Mononuclear cell (primary cell): ENCODE measurements at regions not wholly inside any gene's neighbourhood (a gene's known extent, or its start where the extent isn't known, plus 50 kb on each side); places are given as distances from the start of the nearest gene placed in this dataset.

Experiments
- H3K27me3 ChIP-seq: 2 replicates; pipeline ENCODE4 v1.6.0; 2011; ENCODE audit warnings: low read length, control low read depth; ENCODE audit not compliant: insufficient read depth
- H3K4me1 ChIP-seq: 2 replicates; pipeline ENCODE4 v1.5.1; 2011; ENCODE audit warnings: mild to moderate bottlenecking, low read length, control low read depth; ENCODE audit not compliant: insufficient read depth
- H3K4me3 ChIP-seq: 2 replicates; pipeline ENCODE4 v1.5.1; 2011; ENCODE audit warnings: mild to moderate bottlenecking, low read length, moderate library complexity
- H3K9me3 ChIP-seq: 2 replicates; pipeline ENCODE4 v1.5.1; 2011; ENCODE audit warnings: low read depth, mild to moderate bottlenecking, control low read depth, low read length

DNA sequence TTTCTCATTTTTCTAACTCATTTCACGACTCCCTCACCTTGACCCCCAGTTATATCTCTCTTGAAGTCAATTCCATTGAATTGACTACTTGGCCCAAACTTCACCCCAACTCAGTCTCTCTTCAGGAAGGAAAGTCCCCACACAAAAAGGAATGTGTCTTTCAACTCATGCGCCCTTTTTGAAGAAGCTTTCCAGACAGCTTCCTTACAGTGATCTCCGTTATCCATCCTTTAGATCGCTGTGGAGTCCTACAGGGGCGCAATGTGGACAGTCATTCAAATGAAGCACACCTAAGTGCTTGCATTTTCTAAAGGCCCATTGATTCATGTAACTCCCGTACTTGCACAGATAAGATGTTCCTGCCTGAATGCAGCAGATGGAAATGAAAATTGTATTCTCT, 101.1 kb upstream of the VPREB1 start:
- Histone ChIP-seq H3K9me3 (no peaks in the 10 kb centered on the region), H3K4me1 (no peaks in the 10 kb centered on the region), H3K27me3 (peaks cover 28% of the 10 kb centered on the region), H3K4me3 (no peak overlapping the region)

DNA sequence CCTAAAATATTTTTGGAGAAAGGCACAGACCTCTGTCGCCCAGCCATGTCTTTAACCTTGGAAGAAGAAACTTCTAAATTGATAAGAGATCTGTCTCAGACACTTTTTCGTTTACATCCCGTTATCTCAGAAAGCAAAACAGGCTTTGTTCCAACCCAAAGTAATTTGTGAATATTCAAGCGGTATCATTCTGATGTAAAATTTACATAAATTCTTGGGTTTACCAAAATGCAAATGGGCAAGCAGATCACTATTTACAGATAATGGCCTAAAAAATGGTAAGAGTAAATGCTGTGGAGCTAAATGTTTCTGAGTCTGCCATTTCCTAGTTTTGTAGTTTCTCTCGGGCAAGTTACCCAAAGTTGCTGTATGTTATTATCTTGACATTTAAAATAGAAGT, 101.9 kb upstream of the VPREB1 start:
- Histone ChIP-seq H3K27me3 (peaks cover 27% of the 10 kb centered on the region), H3K4me3 (no peak overlapping the region), H3K9me3 (no peaks in the 10 kb centered on the region), H3K4me1 (no peaks in the 10 kb centered on the region)

DNA sequence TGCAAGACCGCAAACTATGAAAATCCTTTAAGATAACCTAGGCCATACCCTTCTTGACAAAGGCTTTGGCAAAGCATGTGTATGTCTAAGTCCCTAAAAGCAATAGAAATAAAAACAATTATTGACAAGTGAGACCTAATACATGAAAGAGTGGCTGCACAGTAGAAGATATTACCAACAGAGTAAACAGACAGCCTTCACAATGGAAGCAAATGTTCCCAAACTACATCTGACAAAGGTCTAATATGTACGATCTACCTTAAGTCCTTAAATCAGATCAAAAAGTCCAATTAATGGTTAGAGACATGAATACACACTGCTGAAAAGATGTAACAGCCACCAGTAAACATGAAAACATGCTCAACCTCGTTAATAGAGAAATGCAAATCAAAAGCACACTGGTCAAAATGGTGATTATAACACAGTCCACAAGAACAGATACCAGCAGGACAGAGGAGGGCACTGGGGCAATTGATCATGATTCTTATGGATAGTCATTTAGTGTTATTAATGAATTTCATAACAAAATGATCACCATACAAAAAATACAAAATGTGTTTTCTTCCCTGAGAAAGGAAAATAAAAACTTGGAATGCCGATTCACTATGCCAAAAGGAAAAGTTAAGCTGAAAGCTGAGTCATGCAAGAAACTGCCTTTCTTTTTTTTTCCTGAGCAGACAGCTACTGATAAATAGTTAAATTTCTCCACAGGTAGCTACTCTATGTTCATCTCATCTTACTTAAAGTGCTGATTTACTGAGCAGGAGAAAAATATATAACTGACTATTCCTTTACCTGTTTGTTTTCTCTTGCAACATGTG, 102.6 kb upstream of the VPREB1 start:
- Histone ChIP-seq H3K4me1 (no peaks in the 10 kb centered on the region), H3K4me3 (no peak overlapping the region), H3K9me3 (no peaks in the 10 kb centered on the region), H3K27me3 (peaks cover 26% of the 10 kb centered on the region)

DNA sequence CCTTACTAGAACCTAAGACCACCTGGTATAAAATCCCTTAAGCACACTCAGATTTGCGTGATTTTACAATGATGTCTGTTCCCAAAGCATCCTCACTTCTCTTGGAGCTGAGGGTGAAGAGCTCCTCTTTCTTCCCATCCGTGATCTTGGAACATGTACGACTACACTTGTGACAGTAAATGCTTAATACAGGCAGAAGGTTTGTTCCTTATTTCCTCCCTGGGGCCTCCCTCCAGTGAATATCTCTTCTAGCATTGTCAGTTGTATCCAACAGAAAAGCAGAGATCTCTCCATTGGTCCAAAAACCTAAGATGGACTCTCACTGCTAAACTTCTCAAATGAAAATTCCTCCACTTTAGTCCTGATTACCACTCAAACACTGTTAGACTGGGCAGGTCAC, 103.6 kb upstream of the VPREB1 start:
- Histone ChIP-seq H3K4me3 (no peak overlapping the region), H3K4me1 (no peaks in the 10 kb centered on the region), H3K9me3 (no peaks in the 10 kb centered on the region), H3K27me3 (peaks cover 20% of the 10 kb centered on the region)

DNA sequence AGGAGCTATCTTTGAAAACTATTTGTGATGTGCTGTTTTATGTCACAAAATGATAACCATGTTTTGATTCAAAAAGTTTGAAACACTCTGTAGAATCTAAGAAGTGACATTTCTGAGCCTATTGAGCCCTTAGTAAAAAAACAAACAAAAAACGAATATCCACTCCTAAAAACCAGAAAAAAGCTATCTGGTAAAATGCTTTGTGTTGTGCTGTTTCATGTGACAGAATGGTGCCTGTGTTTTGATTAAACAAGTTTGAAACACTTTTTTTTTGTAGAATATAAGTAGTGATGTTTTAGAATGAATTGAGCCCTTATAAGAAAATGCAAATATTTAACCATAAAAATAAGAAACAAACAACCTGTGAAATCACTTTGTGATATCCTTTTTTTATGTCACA, 105.2 kb upstream of the VPREB1 start:
- H3K9me3 ChIP-seq = no peaks in the 10 kb centered on the region
- H3K4me1 ChIP-seq = no peaks in the 10 kb centered on the region
- peaks cover 20% of the 10 kb centered on the region for H3K27me3 ChIP-seq
- no peak overlapping the region for H3K4me3 ChIP-seq

DNA sequence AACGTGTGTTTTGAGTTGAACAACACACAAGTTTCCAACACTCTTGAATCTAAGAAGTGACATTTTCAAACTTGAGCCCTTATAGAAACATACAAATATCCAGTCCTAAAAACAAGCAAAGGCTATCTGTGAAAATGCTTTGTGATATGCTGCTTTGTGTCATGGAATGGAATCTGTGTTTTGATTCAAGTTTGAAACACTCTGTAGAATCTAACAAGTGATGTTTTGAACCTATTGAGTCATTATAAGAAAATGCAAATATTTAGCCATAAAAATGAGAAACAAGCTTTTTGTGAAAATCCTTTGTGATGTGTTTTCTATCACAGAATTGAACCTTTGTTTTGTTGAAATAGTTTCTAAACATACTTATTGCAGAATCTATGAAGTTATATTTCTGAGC, 105.7 kb upstream of the VPREB1 start:
- Histone ChIP-seq H3K4me1 (no peaks in the 10 kb centered on the region), H3K27me3 (peaks cover 20% of the 10 kb centered on the region), H3K4me3 (no peak overlapping the region), H3K9me3 (no peaks in the 10 kb centered on the region)

DNA sequence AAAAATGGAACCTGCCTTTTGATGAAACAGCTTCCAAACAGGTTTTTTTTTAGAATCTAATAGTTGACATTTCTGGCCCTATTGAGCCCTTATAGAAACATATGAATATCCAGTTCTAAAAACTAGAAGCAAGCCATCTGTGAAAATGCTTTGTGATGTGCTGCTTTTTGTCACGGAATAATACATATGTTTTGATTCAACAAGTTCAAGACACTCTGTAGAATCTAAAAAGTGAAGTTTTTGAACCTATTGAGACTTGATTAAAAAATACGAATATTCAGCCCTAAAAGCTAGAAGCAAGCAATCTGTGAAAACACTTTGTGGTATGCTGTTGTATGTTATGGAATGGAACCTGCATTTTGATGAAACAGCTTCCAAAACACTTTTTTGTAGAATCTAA, 106.7 kb upstream of the VPREB1 start:
- Histone ChIP-seq H3K9me3 (no peaks in the 10 kb centered on the region), H3K27me3 (peaks cover 20% of the 10 kb centered on the region), H3K4me1 (no peaks in the 10 kb centered on the region), H3K4me3 (no peak overlapping the region)

DNA sequence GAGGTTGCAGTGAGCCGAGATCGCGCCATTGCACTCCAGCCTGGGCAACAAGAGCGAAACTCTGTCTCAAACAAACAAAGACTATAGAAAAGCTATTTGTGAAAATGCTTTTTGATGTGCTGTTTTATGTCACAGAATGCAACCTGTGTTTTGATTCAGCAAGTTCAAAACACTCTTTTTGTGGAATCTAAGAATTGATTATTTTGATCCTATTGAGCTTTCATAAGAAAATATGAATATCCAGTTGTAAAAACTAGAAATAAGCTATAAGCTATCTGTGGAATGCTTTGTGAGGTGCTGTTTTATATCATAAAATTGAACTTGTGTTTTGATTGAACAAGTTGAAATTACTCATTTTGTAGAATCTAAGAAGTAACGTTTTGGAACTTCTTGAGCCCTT, 110.7 kb upstream of the VPREB1 start:
- no peaks in the 10 kb centered on the region for H3K4me1 ChIP-seq
- H3K27me3 ChIP-seq = peaks cover 14% of the 10 kb centered on the region
- no peak overlapping the region for H3K4me3 ChIP-seq
- no peaks in the 10 kb centered on the region for H3K9me3 ChIP-seq

DNA sequence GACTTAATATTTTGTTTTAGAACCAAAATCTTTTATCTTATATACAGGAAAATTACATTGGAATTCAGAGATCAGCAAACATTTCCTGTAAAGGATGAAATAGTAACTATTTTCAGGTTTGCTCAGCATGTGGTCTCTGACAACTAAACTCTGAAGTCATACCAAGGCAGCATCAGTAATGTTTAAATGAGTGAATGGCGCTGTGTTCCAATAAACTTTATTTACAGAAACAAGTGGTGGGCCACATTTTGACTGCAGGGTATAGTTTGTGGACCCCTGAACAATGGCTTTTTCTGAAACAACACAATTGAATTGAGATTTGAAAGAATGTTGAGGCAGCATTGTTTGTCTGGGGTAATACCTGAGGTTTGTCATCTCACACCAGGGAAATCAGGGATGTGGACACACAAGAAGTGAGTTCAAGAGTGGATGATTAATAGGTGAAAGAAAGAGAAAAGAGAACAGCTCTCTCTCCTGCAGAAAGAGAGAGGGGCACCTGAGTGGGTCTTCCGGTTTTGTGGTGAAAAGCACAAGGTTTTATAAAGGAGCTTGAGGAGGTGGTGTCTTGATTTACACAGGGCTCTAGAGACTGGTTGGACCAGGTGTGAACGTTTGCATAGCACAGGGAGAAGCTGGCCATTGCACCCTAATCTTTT, 113.5 kb upstream of the VPREB1 start:
- Histone ChIP-seq H3K27me3 (no peaks in the 10 kb centered on the region), H3K4me3 (no peak overlapping the region), H3K4me1 (no peaks in the 10 kb centered on the region), H3K9me3 (no peaks in the 10 kb centered on the region)

DNA sequence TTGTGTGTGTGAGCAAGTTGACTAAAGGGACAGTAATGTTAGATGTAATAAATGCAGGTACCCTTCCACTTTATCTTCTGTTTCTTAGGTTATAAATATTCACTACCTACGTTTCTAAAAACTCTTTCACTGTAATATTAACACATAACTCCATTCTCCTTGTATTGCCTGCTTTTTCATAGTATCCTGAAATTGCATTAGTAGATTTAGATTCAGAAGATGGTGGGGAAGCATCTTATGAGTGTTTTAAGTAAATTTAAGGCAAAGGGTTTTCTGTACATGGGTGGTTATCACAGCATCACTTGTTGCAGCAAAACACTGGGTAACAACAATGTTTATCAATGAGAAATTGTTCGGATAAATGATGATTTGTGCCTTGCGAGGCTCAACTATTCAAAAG, 115.2 kb upstream of the VPREB1 start:
- Histone ChIP-seq H3K4me3 (no peak overlapping the region), H3K27me3 (no peaks in the 10 kb centered on the region), H3K4me1 (no peaks in the 10 kb centered on the region), H3K9me3 (no peaks in the 10 kb centered on the region)

DNA sequence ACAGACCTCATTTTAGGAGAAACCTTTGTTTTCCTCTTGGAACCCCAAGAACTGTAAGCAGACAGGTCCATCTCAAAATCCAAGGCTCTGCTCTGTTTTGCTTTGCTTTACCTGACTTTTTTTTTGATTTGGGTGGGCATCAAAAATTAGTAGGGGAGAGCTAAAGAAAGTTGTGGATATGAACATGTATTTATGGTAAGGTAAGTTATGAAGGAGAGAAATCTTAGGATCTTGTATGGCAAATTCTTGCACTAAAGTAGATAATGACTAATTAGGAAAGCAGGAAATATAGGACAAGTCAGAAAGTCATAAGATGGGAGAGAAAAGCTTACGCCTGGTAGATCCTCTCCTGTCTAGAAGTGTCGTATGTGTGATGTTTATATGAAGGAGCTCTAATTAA, 116.1 kb upstream of the VPREB1 start:
- Histone ChIP-seq H3K4me3 (no peak overlapping the region), H3K27me3 (no peaks in the 10 kb centered on the region), H3K4me1 (no peaks in the 10 kb centered on the region), H3K9me3 (no peaks in the 10 kb centered on the region)

DNA sequence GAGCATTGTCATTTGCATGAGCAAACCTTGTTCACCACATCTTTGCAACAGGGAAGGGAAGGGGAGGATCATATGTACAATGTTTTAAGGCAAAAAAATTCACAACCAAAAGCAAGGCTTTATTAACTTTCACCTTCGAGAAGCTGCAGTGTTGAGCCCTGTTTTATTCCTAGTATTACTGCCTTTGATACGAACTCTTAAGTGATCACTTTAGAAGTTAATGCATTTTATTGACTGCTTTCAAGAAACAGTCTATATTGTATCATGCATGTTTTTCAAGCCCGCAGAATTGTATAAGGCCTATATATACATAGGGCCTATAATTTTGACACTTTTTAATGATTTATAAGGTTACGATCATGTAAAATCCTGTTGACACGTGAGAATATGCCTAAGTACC, 117.5 kb upstream of the VPREB1 start:
- Histone ChIP-seq H3K27me3 (no peaks in the 10 kb centered on the region), H3K9me3 (no peaks in the 10 kb centered on the region), H3K4me1 (no peaks in the 10 kb centered on the region), H3K4me3 (no peak overlapping the region)

DNA sequence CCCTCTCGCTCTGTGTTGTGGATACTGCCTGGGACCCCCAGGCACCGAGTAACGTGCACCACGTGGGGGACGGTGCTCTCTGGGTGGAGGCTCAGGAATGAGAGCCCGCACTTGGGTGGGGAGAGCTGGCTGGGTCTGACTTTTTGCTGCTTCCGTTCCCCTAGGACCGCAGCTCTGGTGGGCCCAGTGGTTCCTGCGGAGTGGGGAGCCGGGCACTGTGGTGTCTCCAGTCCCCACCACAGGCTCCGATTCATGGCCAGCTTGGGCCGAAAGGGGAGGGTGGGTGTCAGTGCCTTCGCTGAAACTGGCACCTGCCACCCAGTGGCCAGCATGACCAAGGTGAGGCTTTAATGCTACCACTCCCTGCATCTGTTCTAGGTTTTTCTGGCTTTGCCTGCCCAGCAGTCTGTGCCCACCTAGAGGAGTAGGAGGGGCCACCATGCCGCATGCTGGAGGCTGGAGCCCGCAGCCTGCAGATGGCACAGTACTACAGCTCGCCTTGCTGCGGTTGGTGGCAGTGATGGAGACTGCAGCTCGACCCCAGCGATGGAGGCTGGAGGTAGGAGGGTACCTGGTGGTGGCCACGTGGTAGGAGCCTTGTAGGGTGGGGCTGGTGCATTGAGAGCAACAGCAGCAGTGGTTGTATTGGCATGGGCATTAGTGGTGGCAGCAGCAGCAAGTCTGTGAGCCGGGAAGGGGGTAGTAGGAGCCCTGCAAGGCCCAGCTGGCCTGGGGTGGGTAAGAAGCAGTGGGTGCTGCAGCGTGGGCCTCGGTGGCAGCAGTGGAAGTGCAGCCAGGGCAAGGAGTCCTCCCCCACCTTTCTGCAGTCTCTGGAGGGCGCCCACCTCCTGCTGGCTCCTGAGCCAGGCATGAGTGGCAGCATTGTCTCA, 118.8 kb upstream of the VPREB1 start:
- Histone ChIP-seq H3K9me3 (no peaks in the 10 kb centered on the region), H3K4me3 (no peak overlapping the region), H3K27me3 (no peaks in the 10 kb centered on the region), H3K4me1 (no peaks in the 10 kb centered on the region)

DNA sequence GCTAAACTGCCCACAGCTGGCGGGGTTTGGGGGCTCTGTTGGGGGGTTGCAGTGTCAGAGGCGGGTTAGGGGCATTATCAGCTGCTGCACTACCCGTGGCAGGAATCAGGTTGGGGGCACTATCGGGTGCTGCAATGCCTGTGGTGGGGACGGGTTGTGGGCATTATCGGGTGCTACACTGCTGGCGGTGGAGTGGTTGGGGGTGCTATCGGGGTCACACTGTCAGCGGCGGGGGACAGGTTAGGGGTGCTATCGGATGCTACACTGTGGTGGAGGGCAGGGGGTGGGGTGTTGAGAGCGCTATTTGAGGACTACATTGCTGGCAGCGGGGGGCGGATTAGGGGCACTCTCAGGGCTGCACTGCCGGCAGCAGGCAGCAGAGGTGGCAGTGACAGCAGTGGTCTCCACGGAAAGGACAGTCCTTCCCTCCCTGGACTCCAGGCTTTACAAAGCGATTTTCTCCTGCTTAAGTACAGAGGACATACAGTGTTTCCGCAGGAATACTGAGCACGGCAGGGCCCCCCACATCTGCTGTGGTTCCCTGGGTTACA, 119.5 kb upstream of the VPREB1 start:
- no peaks in the 10 kb centered on the region for H3K4me1 ChIP-seq
- H3K27me3 ChIP-seq = no peaks in the 10 kb centered on the region
- H3K9me3 ChIP-seq = no peaks in the 10 kb centered on the region
- H3K4me3 ChIP-seq = no peak overlapping the region

DNA sequence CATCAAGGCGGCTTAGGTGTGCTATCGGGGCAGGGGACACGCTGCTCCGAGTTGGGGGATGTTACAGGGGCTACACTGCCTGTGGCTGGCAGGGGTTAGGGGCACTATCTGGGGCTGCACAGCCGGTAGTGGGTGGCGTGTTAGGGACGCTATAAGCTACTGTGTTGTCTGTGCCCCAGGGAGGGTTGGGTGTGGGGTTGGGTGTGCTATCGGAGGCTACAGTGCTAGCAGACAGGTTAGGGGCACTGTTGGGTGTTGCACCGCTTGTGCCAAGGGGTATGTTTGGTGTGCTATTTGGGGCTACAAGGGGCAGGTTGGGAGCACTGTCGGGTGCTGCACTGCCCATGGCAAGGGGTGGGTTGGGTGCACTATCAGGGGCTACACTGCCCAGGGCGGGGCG, 120.2 kb upstream of the VPREB1 start:
- no peaks in the 10 kb centered on the region for H3K27me3 ChIP-seq
- no peak overlapping the region for H3K4me3 ChIP-seq
- H3K9me3 ChIP-seq = no peaks in the 10 kb centered on the region
- H3K4me1 ChIP-seq = no peaks in the 10 kb centered on the region
